Right lobe of liver (tissue), 4 donors: ENCODE measurements at regions not wholly inside any gene's neighbourhood (a gene's known extent, or its start where the extent isn't known, plus 50 kb on each side); places are given as distances from the start of the nearest gene placed in this dataset.

ENCODE experiments used
- POLR2A ChIP-seq: fragments of 450-650 bp; IDR thresholded peaks from one replicate; pipeline ENCODE4 v1.6.1; 2017; ENCODE audit warnings: antibody characterized with exemption, mild to moderate bottlenecking
- TF ChIP-seq, protein P1 (sequence below), 4 donors: fragments of 200-600 bp in 3 of 4; fragments of 450-650 bp in 1 of 4; IDR thresholded peaks; one replicate each; pipeline versions ENCODE4 v1.5.1 to v1.8.0; 2016 to 2022; ENCODE audit warnings: antibody characterized with exemption in 4 of 4, mild to moderate bottlenecking in 2 of 4
- donor health status: DM: no; HTN: no; CAD: no.
- donor health status: DM: no; HTN: no; CAD: no.
- donor health status: DM: no; HTN: yes; CAD: no.

DNA sequence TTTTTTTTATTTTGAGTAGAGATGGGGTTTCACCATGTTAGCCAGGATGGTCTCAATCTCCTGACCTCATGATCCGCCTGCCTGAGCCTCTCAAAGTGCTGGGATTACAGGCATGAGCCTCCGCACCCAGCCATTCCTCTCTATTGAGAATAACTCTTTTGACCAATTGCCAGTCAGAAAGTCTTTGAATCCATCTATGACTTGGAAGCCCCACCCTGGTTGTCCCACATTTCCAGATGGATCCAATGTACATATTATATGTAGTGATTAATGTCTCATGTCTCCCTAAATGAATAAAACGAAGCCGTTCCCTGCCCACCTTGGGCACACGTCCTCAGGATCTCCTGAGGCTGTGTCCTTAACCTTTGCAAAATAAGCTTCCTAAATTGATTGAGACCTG, 228.3 kb upstream of the NLRP1 start:
- TF ChIP-seq, protein P1, sequence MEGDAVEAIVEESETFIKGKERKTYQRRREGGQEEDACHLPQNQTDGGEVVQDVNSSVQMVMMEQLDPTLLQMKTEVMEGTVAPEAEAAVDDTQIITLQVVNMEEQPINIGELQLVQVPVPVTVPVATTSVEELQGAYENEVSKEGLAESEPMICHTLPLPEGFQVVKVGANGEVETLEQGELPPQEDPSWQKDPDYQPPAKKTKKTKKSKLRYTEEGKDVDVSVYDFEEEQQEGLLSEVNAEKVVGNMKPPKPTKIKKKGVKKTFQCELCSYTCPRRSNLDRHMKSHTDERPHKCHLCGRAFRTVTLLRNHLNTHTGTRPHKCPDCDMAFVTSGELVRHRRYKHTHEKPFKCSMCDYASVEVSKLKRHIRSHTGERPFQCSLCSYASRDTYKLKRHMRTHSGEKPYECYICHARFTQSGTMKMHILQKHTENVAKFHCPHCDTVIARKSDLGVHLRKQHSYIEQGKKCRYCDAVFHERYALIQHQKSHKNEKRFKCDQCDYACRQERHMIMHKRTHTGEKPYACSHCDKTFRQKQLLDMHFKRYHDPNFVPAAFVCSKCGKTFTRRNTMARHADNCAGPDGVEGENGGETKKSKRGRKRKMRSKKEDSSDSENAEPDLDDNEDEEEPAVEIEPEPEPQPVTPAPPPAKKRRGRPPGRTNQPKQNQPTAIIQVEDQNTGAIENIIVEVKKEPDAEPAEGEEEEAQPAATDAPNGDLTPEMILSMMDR (IDR thresholded peaks at IDR 0.05): no peak
- no peak for TF ChIP-seq POLR2A
